ENCODE measurements at regions not wholly inside any gene's neighbourhood (a gene's known extent, or its start where the extent isn't known, plus 50 kb on each side); places are given as distances from the start of the nearest gene placed in this dataset.

DNA sequence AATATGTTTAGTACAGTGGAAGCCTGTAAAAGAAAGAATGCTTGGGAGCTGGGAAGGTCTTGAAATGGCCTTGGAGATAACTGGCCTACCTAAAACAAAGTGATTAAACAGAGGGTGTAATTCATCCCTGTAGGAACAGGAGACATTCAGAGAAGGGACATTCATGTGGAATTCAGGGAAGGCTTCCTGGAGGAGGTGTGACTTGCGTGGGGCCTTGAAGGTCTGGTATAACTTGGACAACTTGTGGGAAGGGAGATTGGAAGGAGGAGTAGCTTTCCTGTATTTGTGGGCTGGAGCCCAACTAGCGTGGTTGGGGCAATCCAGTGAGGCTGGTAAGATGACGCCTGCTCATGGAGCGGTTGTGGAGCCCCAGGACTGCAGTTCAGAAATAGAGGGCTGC is 156.4 kb downstream of the AACS start:
- TF ChIP-seq, protein P1, sequence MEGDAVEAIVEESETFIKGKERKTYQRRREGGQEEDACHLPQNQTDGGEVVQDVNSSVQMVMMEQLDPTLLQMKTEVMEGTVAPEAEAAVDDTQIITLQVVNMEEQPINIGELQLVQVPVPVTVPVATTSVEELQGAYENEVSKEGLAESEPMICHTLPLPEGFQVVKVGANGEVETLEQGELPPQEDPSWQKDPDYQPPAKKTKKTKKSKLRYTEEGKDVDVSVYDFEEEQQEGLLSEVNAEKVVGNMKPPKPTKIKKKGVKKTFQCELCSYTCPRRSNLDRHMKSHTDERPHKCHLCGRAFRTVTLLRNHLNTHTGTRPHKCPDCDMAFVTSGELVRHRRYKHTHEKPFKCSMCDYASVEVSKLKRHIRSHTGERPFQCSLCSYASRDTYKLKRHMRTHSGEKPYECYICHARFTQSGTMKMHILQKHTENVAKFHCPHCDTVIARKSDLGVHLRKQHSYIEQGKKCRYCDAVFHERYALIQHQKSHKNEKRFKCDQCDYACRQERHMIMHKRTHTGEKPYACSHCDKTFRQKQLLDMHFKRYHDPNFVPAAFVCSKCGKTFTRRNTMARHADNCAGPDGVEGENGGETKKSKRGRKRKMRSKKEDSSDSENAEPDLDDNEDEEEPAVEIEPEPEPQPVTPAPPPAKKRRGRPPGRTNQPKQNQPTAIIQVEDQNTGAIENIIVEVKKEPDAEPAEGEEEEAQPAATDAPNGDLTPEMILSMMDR (IDR thresholded peaks at IDR 0.05; ENCODE audit: low read depth, low read length) = no peak
- CTCF ChIA-PET = no interaction called here
- no peak overlapping the region for H3K4me3 ChIP-seq (ENCODE audit: low read depth, low read length)
- H3K9me3 ChIP-seq (ENCODE audit: control insufficient read depth, insufficient read depth, low read length) = no peaks in the 10 kb centered on the region; the same call in 1 of the 2 replicates
- H3K27ac ChIP-seq (ENCODE audit: low read depth, low read length) = no peak overlapping the region
- no peaks in the 10 kb centered on the region for H3K27me3 ChIP-seq (ENCODE audit: control insufficient read depth, insufficient read depth, low read length)
- DNase-seq (ENCODE audit: low read depth, low spot score) = no peak
- POLR2A ChIA-PET = no interaction called here

DNA sequence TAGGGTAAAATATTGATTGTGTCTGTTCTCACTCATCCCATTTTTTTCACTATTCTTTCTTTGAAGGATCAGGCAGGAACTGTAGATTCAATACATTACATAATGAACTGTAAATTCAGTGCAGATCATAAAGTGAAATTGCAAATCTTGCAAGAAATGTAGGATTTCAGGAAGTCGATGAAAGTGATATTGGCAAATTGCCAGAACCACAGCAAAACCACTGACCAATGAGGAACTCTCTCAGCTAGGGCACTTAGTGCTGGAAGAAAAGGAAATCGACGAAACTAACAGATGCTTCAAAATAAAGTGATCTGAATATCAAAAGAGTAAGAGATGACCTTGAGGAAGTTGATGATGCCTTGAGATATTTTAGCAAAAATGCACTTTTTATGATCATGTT is 157.6 kb downstream of the AACS start:
- DNase-seq (ENCODE audit: low read depth, low spot score) = no peak
- CTCF ChIA-PET = no interaction called here
- Histone ChIP-seq H3K27ac (ENCODE audit: low read depth, low read length) (no peak overlapping the region), H3K27me3 (ENCODE audit: control insufficient read depth, insufficient read depth, low read length) (no peaks in the 10 kb centered on the region), H3K4me3 (ENCODE audit: low read depth, low read length) (no peak overlapping the region), H3K9me3 (ENCODE audit: control insufficient read depth, insufficient read depth, low read length) (no peaks in the 10 kb centered on the region)
- POLR2A ChIA-PET = no interaction called here
- TF ChIP-seq, protein P1 (IDR thresholded peaks at IDR 0.05; ENCODE audit: low read depth, low read length) = no peak

DNA sequence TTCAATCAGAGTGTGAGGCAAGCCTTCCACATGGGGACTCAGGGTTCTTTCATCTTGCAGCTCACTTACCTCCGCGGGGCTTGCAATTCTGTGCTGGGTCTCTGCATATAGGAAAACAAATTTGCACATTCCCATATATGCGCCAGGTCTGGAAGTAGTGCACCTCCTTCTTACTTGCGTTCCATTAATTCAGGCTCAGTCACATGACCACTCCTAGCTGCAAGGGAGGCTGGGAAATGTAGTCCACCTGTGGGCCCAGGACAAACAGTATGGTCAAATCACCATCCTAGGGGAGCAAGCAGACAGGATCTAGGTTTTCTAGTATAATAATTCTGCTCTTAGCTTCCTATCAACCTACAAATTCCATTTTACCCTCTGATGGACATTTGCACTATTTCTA is 160.4 kb downstream of the AACS start:
- Histone ChIP-seq H3K27me3 (ENCODE audit: control insufficient read depth, insufficient read depth, low read length) (no peaks in the 10 kb centered on the region), H3K9me3 (ENCODE audit: control insufficient read depth, insufficient read depth, low read length) (no peaks in the 10 kb centered on the region; the same call in 1 of the 2 replicates), H3K4me3 (ENCODE audit: low read depth, low read length) (no peak overlapping the region), H3K27ac (ENCODE audit: low read depth, low read length) (no peak overlapping the region)
- no peak for DNase-seq (ENCODE audit: low read depth, low spot score)
- ChIA-PET CTCF (no interaction called here), POLR2A (no interaction called here)
- TF ChIP-seq, protein P1 (IDR thresholded peaks at IDR 0.05; ENCODE audit: low read depth, low read length) = no peak

DNA sequence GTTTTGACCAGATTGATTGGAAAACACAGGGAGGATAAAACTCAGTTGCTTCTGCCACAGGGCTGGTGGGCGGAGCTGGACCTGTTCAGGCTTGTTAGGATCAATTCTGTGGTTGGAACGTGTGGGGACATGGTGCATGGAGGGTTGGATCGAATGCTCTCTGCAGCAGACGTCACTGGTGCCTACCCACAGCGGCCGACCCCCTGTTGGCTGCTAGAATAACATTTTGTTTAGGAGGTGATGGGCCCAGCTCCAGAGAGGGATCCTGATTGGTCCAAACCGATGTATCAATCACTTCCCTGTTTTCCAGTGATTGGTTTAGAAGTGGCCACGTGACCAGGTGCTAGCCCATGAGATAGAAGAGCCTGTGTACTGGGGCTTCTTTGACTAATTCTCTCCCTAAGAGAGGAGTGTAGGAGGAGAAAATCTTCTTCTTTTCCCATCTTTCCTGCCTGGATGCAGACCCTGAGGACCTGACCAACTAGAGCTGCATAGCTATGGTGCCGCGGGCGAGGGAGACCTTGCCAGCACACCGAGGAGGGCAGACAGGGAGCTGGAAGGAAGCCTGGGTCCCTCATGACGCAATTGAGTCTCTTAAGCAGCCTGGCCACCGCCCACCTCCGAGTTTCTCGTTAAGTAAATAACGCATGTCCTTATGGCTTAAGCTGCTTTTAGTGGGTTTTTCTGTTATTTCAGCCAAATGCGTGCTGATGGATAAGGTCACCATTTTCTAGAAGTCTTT is 163.5 kb downstream of the AACS start:
- no peaks in the 10 kb centered on the region; the same call in 1 of the 2 replicates for H3K9me3 ChIP-seq (ENCODE audit: control insufficient read depth, insufficient read depth, low read length)
- TF ChIP-seq, protein P1 (IDR thresholded peaks at IDR 0.05; ENCODE audit: low read depth, low read length) = no peak
- no peak for DNase-seq (ENCODE audit: low read depth, low spot score)
- CTCF ChIA-PET = no interaction called here
- H3K27ac ChIP-seq (ENCODE audit: low read depth, low read length) = no peak overlapping the region
- POLR2A ChIA-PET = no interaction called here
- no peaks in the 10 kb centered on the region for H3K27me3 ChIP-seq (ENCODE audit: control insufficient read depth, insufficient read depth, low read length)
- H3K4me3 ChIP-seq (ENCODE audit: low read depth, low read length) = no peak overlapping the region

DNA sequence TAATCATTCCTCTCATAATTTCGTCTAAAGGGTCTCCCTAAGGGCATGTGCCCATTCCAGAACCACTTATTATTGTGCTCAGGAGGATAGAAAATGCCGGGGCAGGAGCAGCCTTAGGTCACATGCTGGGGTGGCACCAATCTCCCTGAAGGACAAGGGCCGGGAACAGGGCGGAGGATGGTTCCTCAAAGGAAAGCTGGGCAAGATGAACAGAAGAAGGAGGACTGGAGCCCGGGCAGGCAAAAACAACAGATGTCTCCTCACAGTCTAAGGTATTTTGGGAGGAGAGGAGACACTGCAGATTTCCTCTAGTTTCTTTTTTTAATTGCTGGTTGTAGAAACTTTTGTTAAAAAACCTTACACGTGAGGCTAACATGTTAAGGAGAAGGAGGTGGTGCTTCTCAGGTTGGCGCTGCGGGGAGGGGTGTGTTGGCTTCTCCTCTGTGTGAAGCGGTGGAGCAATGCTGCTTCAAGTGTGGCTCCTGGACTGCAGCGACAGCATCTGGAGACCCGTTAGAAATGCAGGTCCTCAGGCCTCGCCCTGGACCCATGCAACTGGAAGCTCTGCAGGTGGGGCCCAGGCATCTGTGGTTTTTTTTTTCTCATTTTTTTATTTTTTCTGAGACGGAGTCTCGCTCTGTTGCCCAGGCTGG is 164.8 kb downstream of the AACS start:
- Histone ChIP-seq H3K9me3 (ENCODE audit: control insufficient read depth, insufficient read depth, low read length) (no peaks in the 10 kb centered on the region; the same call in 1 of the 2 replicates), H3K4me3 (ENCODE audit: low read depth, low read length) (no peak overlapping the region), H3K27ac (ENCODE audit: low read depth, low read length) (no peak overlapping the region), H3K27me3 (ENCODE audit: control insufficient read depth, insufficient read depth, low read length) (no peaks in the 10 kb centered on the region)
- no peak for DNase-seq (ENCODE audit: low read depth, low spot score)
- TF ChIP-seq, protein P1 (IDR thresholded peaks at IDR 0.05; ENCODE audit: low read depth, low read length) = no peak
- ChIA-PET CTCF (no interaction called here), POLR2A (no interaction called here)
